A549 (cell line): ENCODE measurements at regions not wholly inside any gene's neighbourhood (a gene's known extent, or its start where the extent isn't known, plus 50 kb on each side); places are given as distances from the start of the nearest gene placed in this dataset.

Experiments
- ATAC-seq, 2 experiments: fragments of 200-7000 bp in 1 of 2; fragments of >200 bp in 1 of 2; cut with Nextera tagmentation in 1 of 2; cut with Tn5 transposase in 1 of 2; 3 replicates each; pipeline versions ENCODE4 v1.8.0 to v1.9.1; 2018 to 2020; ENCODE audit warnings: mild to moderate bottlenecking in 1 of 2, moderate library complexity in 1 of 2
- CTCF ChIA-PET: fragments of 300-600 bp; sonication (Branson Sonifier 250); formaldehyde crosslinking; extraction: SDS; loops from one replicate; lab custom pipeline; 2021; ENCODE audit warnings: antibody characterized with exemption, inconsistent platforms; lab: Yijun Ruan, JAX
- POLR2A ChIA-PET: fragments of 350-600 bp; formaldehyde crosslinking; extraction: SDS; loops from one replicate; lab custom pipeline; 2021; ENCODE audit warnings: antibody characterized with exemption, inconsistent platforms; lab: Yijun Ruan, JAX
- DNase-seq, 2 experiments: peaks; one replicate each; pipeline versions ENCODE4 v3.0.0 to v3.0.0-alpha.2; 2011 to 2016; ENCODE audit warnings: low read depth in 1 of 2, low spot score in 1 of 2
- FAIRE-seq: peaks from 2 replicates; lab custom pipeline; 2011; peaks lifted over from hg19 to GRCh38; lab: Jason Lieb, UNC
- H3K27ac ChIP-seq, 2 experiments: fragments of >200 bp; sonication (Bioruptor Twin); formaldehyde crosslinking; 3 replicates each; pipeline ENCODE4 v1.5.1; 2016 to 2017
- H3K4me1 ChIP-seq: fragments of >200 bp; sonication (Bioruptor Twin); formaldehyde crosslinking; 3 replicates; pipeline ENCODE4 v1.6.1; 2016
- H3K4me2 ChIP-seq: fragments of >200 bp; sonication (Bioruptor Twin); formaldehyde crosslinking; 3 replicates; pipeline ENCODE4 v1.6.1; 2016
- H3K4me3 ChIP-seq: fragments of >200 bp; sonication (Bioruptor Twin); formaldehyde crosslinking; 3 replicates; pipeline ENCODE4 v1.5.1; 2016
- H3K9me3 ChIP-seq: fragments of >200 bp; sonication (Bioruptor Twin); formaldehyde crosslinking; 3 replicates; pipeline ENCODE4 v1.6.1; 2016
- ATOH8 ChIP-seq: fragments of 250-450 bp; sonication (Bioruptor Pico); IDR thresholded peaks from 2 replicates; pipeline ENCODE4 v1.5.0; 2020; ENCODE audit warnings: low read depth, mild to moderate bottlenecking, moderate library complexity
- BHLHE40 ChIP-seq: IDR thresholded peaks from 2 replicates; pipeline ENCODE4 v1.6.1; 2012; ENCODE audit warnings: low read depth, low read length, inconsistent platforms
- CBX2 ChIP-seq: fragments of 200-600 bp; sonication (generic); IDR thresholded peaks from 2 replicates; pipeline ENCODE4 v1.6.1; 2016; ENCODE audit warnings: low read depth, mild to moderate bottlenecking, borderline replicate concordance
- CEBPB ChIP-seq, 2 experiments: fragments of >200 bp in 1 of 2; sonication (Bioruptor Twin) in 1 of 2; formaldehyde crosslinking in 1 of 2; IDR thresholded peaks; 2 replicates each; pipeline ENCODE4 v1.6.1; 2012 to 2016
- CHD2 ChIP-seq: fragments of 150-350 bp; IDR thresholded peaks from 2 replicates; pipeline ENCODE4 v1.6.1; 2014; ENCODE audit warnings: low read length; ENCODE audit not compliant: partially characterized antibody
- CHD4 ChIP-seq: fragments of 200-600 bp; sonication (generic); IDR thresholded peaks from 2 replicates; pipeline ENCODE4 v1.6.1; 2016; ENCODE audit warnings: antibody characterized with exemption, mild to moderate bottlenecking, borderline replicate concordance
- EHMT2 ChIP-seq: fragments of 200-600 bp; sonication (generic); IDR thresholded peaks from 2 replicates; pipeline ENCODE4 v1.6.1; 2016; ENCODE audit warnings: antibody characterized with exemption, low read depth, mild to moderate bottlenecking, moderate library complexity
- ELK1 ChIP-seq: fragments of 150-350 bp; IDR thresholded peaks from 2 replicates; pipeline ENCODE4 v1.6.1; 2014; ENCODE audit warnings: low read depth, mild to moderate bottlenecking, low read length
- EP300 ChIP-seq, 2 experiments: fragments of >200 bp; sonication (Bioruptor Twin); formaldehyde crosslinking; IDR thresholded peaks; 2 replicates in 1 of 2; 3 replicates in 1 of 2; pipeline ENCODE4 v1.6.1; 2016 to 2017
- FOSL2 ChIP-seq, 2 experiments: fragments of 450-650 bp in 1 of 2; fragments of >200 bp in 1 of 2; sonication (Bioruptor Twin) in 1 of 2; formaldehyde crosslinking; IDR thresholded peaks; 2 replicates each; pipeline versions ENCODE4 v1.5.0 to v1.6.1; 2016 to 2020; ENCODE audit warnings: mild to moderate bottlenecking in 1 of 2, moderate library complexity in 1 of 2
- HDAC2 ChIP-seq: fragments of 200-600 bp; sonication (generic); IDR thresholded peaks from 2 replicates; pipeline ENCODE4 v1.6.1; 2016
- HES2 ChIP-seq: fragments of >200 bp; sonication (Bioruptor Twin); formaldehyde crosslinking; IDR thresholded peaks from 2 replicates; pipeline ENCODE4 v1.6.1; 2016
- HEYL ChIP-seq: fragments of 250-450 bp; sonication (Bioruptor Pico); IDR thresholded peaks from 2 replicates; pipeline ENCODE4 v1.8.0; 2021; ENCODE audit warnings: mild to moderate bottlenecking, moderate library complexity
- HMGXB4 ChIP-seq: fragments of 250-450 bp; sonication (Bioruptor Pico); IDR thresholded peaks from 2 replicates; pipeline ENCODE4 v1.5.0; 2021; ENCODE audit warnings: mild to moderate bottlenecking, moderate library complexity, borderline replicate concordance
- HOXA7 ChIP-seq: fragments of 250-450 bp; sonication (Bioruptor Pico); IDR thresholded peaks from 2 replicates; pipeline ENCODE4 v1.5.0; 2020; ENCODE audit warnings: mild to moderate bottlenecking, moderate library complexity
- HOXB5 ChIP-seq: fragments of 250-450 bp; sonication (Bioruptor Pico); IDR thresholded peaks from 2 replicates; pipeline ENCODE4 v1.5.0; 2020; ENCODE audit warnings: mild to moderate bottlenecking, moderate library complexity
- JUN ChIP-seq, 2 experiments: fragments of >200 bp; sonication (Bioruptor Twin); formaldehyde crosslinking; IDR thresholded peaks; 2 replicates in 1 of 2; 3 replicates in 1 of 2; pipeline ENCODE4 v1.6.1; 2016 to 2017
- JUNB ChIP-seq: fragments of >200 bp; sonication (Bioruptor Twin); formaldehyde crosslinking; IDR thresholded peaks from 2 replicates; pipeline ENCODE4 v1.6.1; 2016
- KDM5A ChIP-seq: fragments of 200-600 bp; sonication (generic); IDR thresholded peaks from 2 replicates; pipeline ENCODE4 v1.6.1; 2016; ENCODE audit warnings: antibody characterized with exemption, mild to moderate bottlenecking
- POLR2A ChIP-seq: IDR thresholded peaks from 2 replicates; pipeline ENCODE4 v1.6.1; 2012; ENCODE audit warnings: mild to moderate bottlenecking, low read length
- POLR2AphosphoS2 ChIP-seq: conservative IDR thresholded peaks from 2 replicates; pipeline ENCODE4 v1.6.1; 2012; ENCODE audit warnings: low read length, improper control_type of control experiment, inconsistent platforms
- RAD21 ChIP-seq, 2 experiments: fragments of >200 bp in 1 of 2; sonication (Bioruptor Twin) in 1 of 2; formaldehyde crosslinking in 1 of 2; IDR thresholded peaks in 1 of 2; conservative IDR thresholded peaks in 1 of 2; 2 replicates in 1 of 2; 3 replicates in 1 of 2; pipeline ENCODE4 v1.6.1; 2012 to 2018; ENCODE audit warnings: inconsistent platforms in 1 of 2
- USF2 ChIP-seq: fragments of 450-650 bp; IDR thresholded peaks from 2 replicates; pipeline ENCODE4 v1.6.1; 2014; ENCODE audit warnings: antibody characterized with exemption
- ZFP36 ChIP-seq: fragments of 450-650 bp; IDR thresholded peaks from 2 replicates; pipeline ENCODE4 v1.6.1; 2014; ENCODE audit warnings: borderline replicate concordance; ENCODE audit not compliant: partially characterized antibody
- ZNF302 ChIP-seq: fragments of 250-450 bp; sonication (Bioruptor Pico); IDR thresholded peaks from 2 replicates; pipeline ENCODE4 v1.9.0; 2021; ENCODE audit warnings: inconsistent platforms, mild to moderate bottlenecking, moderate library complexity
- ZSCAN20 ChIP-seq: fragments of 250-450 bp; sonication (Bioruptor Pico); IDR thresholded peaks from 2 replicates; pipeline ENCODE4 v1.8.0; 2022; ENCODE audit warnings: mild to moderate bottlenecking, moderate library complexity
- WGBS: methylation state at CpG from one replicate; pipeline ENCODE4 v1.1.6; 2017; ENCODE audit errors: missing lambda C conversion rate; 5-methylcytosine and 5-hydroxymethylcytosine counted together

- no peak overlapping the region for H3K4me3 ChIP-seq
- H3K4me1 ChIP-seq, result no peaks in the 10 kb centered on the region
- WGBS, result 31% methylated on average over 2 of the region's 2 CpGs
- DNase-seq, result no peak
- TF ChIP-seq EHMT2 (no peak), JUN (IDR thresholded peaks at IDR 0.05) (no peak), HMGXB4 (CRISPR knock-in tag) (no peak), HES2 (no peak), USF2 (no peak), BHLHE40 (no peak), CEBPB (IDR thresholded peaks at IDR 0.05) (no peak), ZSCAN20 (CRISPR knock-in tag) (no peak), KDM5A (no peak)
- no peak for FAIRE-seq
- POLR2A ChIA-PET, result no interaction called here
- no peak for ATAC-seq
- no peak overlapping the region for H3K27ac ChIP-seq
- CTCF ChIA-PET, result interaction anchor here (0.7 kb wide), 1 partner anchor 23 kb away, joined by 3 read pairs; no protein-coding TSS in a partner anchor
- no peak overlapping the region for H3K4me2 ChIP-seq
- no peaks in the 10 kb centered on the region for H3K9me3 ChIP-seq
Measured at GRCh38 chr9:22693156-22693555, 246.5 kb downstream of the DMRTA1 start.

GRCh38 chr9:22700171-22700570 lies 253.5 kb downstream of the DMRTA1 start:
- Histone ChIP-seq H3K4me2 (no peak overlapping the region), H3K4me3 (no peak overlapping the region)
- TF ChIP-seq HEYL (no peak), POLR2AphosphoS2 (no peak), ZFP36 (no peak), POLR2A (no peak), FOSL2 (IDR thresholded peaks at IDR 0.05) (no peak), FOSL2 (CRISPR knock-in tag; IDR thresholded peaks at IDR 0.05) (no peak), HES2 (no peak), ZSCAN20 (CRISPR knock-in tag) (no peak), CEBPB (IDR thresholded peaks at IDR 0.05) (no peak), ATOH8 (CRISPR knock-in tag) (no peak), HOXB5 (no peak), HDAC2 (no peak), JUNB (no peak), CHD4 (no peak)
- TF ChIP-seq, all 56 proteins: peak for 0
- ChIA-PET CTCF (interaction anchor here (0.7 kb wide), 1 partner anchor 1720 kb away, joined by 3 read pairs; no protein-coding TSS in a partner anchor), POLR2A (no interaction called here)
- FAIRE-seq (no peak), DNase-seq (no peak), ATAC-seq (no peak)
- Histone ChIP-seq H3K9me3 (no peaks in the 10 kb centered on the region), H3K27ac (no peak overlapping the region), H3K4me1 (no peaks in the 10 kb centered on the region)

GRCh38 chr9:22718653-22719052 lies 272.0 kb downstream of the DMRTA1 start:
- DNase-seq (no peak), FAIRE-seq (no peak), ATAC-seq (no peak)
- Histone ChIP-seq H3K4me1 (no peaks in the 10 kb centered on the region), H3K9me3 (no peaks in the 10 kb centered on the region), H3K4me3 (no peak overlapping the region), H3K4me2 (no peak overlapping the region), H3K27ac (no peak overlapping the region)
- 26% methylated on average over 1 of the region's 1 CpG for WGBS
- TF ChIP-seq RAD21 (conservative IDR thresholded peaks at IDR 0.05 in 1 of 2, IDR thresholded peaks at IDR 0.05 in 1 of 2), result no peak
- no peak for TF ChIP-seq ZFP36
- no peak for TF ChIP-seq EP300 (IDR thresholded peaks at IDR 0.05)
- TF ChIP-seq CBX2, result no peak
- TF ChIP-seq ZNF302 (CRISPR knock-in tag), result no peak
- TF ChIP-seq EHMT2, result no peak
- no peak for TF ChIP-seq POLR2AphosphoS2
- TF ChIP-seq ELK1, result no peak
- no peak for TF ChIP-seq FOSL2 (IDR thresholded peaks at IDR 0.05)
- TF ChIP-seq FOSL2 (CRISPR knock-in tag; IDR thresholded peaks at IDR 0.05), result no peak
- TF ChIP-seq POLR2A, result no peak
- no peak for TF ChIP-seq CHD4
- TF ChIP-seq CHD2, result no peak
- no peak for TF ChIP-seq HOXB5
- TF ChIP-seq HOXA7, result no peak
- TF ChIP-seq JUNB, result no peak
- ChIA-PET POLR2A (no interaction called here), CTCF (no interaction called here)
